MM.1S (cell line): ENCODE measurements at regions not wholly inside any gene's neighbourhood (a gene's known extent, or its start where the extent isn't known, plus 50 kb on each side); places are given as distances from the start of the nearest gene placed in this dataset.
"Not testable (repeated sequence)": the region's sequence is repeated elsewhere in the genome, so short reads cannot be mapped to it uniquely, and the experiment has no call there.

Source experiments
- CTCF ChIP-seq: fragments of 300-600 bp; sonication (generic); IDR thresholded peaks from 2 replicates; pipeline ENCODE4 v1.5.1; 2016; ENCODE audit warnings: antibody characterized with exemption, low read length, mixed read lengths
- EZH2 ChIP-seq: fragments of 300-600 bp; sonication (generic); optimal IDR thresholded peaks from 2 replicates; pipeline ENCODE3; 2017; ENCODE audit warnings: low read depth, mild to moderate bottlenecking, antibody characterized with exemption, low read length, mixed read lengths
- EZH2phosphoT487 ChIP-seq: fragments of 300-600 bp; sonication (generic); IDR thresholded peaks from 2 replicates; pipeline ENCODE4 v1.6.1; 2018; ENCODE audit warnings: antibody characterized with exemption, low read length

- TF ChIP-seq CTCF, EZH2phosphoT487, EZH2: not testable (repeated sequence)
These were observed 520.7 kb upstream of the RORB start for GRCh38 chr9:73976424-73976823.
